ENCODE measurements at regions not wholly inside any gene's neighbourhood (a gene's known extent, or its start where the extent isn't known, plus 50 kb on each side); places are given as distances from the start of the nearest gene placed in this dataset.

DNA sequence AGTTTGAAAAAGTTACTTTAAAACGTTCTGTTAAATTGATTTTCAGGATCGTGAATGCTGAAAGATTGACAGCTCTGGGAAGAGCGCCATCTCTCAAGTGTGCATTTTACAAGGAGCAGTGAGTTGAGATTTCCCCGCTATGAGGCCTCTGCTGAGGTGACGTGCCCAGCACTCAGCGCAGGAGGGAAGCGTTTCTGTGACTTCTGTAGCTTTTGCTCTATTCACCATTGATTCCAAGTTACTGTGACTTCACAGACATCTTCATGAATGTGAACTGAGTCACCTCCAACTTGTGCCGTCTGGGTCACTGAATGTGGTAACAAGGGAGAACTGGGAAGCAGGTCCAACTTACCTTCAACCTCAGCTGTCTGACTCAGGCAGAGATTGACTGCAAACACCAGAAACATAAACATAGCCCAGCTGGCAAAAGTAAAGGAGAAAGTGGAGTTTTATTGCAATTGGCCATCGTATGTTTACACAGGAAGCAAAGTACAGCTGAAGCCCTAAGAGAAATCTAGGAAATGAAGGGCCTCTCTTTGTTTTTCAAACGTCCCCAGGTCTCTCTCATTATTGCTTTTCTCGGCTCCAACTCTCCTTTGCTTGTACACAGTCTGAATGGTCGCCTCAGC lies 428.8 kb upstream of the CLINT1 start:
- 29 to 49% (median 36%) methylated on average over 12 of the region's 12 CpGs for WGBS, 5 donors
- H3K27me3 ChIP-seq, result no peaks in the 10 kb centered on the region
- TF ChIP-seq POLR2AphosphoS5 (IDR thresholded peaks at IDR 0.05) (no peak), POLR2A (IDR thresholded peaks at IDR 0.05) (no peak), EP300 (IDR thresholded peaks at IDR 0.05) (no peak)
- TF ChIP-seq, protein P1, sequence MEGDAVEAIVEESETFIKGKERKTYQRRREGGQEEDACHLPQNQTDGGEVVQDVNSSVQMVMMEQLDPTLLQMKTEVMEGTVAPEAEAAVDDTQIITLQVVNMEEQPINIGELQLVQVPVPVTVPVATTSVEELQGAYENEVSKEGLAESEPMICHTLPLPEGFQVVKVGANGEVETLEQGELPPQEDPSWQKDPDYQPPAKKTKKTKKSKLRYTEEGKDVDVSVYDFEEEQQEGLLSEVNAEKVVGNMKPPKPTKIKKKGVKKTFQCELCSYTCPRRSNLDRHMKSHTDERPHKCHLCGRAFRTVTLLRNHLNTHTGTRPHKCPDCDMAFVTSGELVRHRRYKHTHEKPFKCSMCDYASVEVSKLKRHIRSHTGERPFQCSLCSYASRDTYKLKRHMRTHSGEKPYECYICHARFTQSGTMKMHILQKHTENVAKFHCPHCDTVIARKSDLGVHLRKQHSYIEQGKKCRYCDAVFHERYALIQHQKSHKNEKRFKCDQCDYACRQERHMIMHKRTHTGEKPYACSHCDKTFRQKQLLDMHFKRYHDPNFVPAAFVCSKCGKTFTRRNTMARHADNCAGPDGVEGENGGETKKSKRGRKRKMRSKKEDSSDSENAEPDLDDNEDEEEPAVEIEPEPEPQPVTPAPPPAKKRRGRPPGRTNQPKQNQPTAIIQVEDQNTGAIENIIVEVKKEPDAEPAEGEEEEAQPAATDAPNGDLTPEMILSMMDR (IDR thresholded peaks at IDR 0.05), result no peak
- no peak overlapping the region for H3K27ac ChIP-seq
- H3K9me3 ChIP-seq, result no peaks in the 10 kb centered on the region
- H3K36me3 ChIP-seq, result no peaks in the 10 kb centered on the region
- intact Hi-C loops (cut with DNase I; ENCODE audit: low total_unique reads), result no loop called here
- H3K4me1 ChIP-seq, result peaks cover 0 to 10% (median 4%) of the 10 kb centered on the region in 4 donors
- no peak overlapping the region for H3K4me3 ChIP-seq
- DNase-seq, result peak in 1 of 2 donors; percentile 52

DNA sequence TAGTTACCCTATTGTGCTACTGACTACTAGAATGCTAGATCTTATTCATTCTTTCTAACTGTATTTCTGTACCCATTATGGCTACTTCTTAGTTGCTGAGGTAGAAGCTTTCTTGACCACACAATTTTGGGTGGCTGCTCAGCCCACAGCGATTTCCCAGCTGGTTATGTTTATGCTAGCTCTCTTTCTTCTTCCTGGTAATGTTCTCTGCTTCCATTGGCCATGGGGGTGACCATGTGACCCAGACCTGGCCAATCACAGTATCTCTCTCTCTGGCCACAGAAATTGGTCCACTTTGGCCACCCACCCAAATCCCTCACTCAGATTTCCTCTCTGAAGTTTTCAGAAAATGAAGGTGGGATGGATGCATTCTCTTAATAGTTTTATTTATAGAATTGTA lies 427.9 kb upstream of the CLINT1 start:
- 75 to 84% (median 81%) methylated on average over 1 of the region's 1 CpG for WGBS, 5 donors
- Histone ChIP-seq H3K27me3 (no peaks in the 10 kb centered on the region), H3K27ac (no peak overlapping the region), H3K4me1 (peaks cover 0 to 10% (median 4%) of the 10 kb centered on the region in 4 donors), H3K4me3 (no peak overlapping the region), H3K36me3 (no peaks in the 10 kb centered on the region), H3K9me3 (no peaks in the 10 kb centered on the region)
- intact Hi-C loops (cut with DNase I; ENCODE audit: low total_unique reads), result no loop called here
- DNase-seq, result no peak
- TF ChIP-seq, protein P1 (IDR thresholded peaks at IDR 0.05), result no peak
- TF ChIP-seq POLR2A (IDR thresholded peaks at IDR 0.05) (no peak), POLR2AphosphoS5 (IDR thresholded peaks at IDR 0.05) (no peak), EP300 (IDR thresholded peaks at IDR 0.05) (no peak)

DNA sequence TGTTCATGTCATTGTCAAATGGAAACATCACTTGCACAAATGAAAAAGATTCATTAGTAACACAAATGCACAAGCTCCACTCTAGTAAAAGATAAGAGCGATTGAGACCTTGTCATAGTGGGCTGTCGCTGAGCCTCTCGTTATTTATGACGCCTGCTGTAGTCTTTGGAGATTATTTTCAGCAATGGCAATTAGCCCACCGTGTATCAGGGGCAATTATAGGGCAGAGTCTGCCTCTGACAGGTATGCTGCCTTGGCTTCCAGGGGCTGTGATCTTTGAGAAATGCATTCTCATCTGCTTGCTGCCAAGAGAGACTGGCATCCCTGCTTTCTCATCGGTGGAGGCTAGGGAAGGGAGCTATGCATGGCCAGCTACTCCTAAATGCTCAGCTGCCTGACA lies 426.8 kb upstream of the CLINT1 start:
- Histone ChIP-seq H3K9me3 (no peaks in the 10 kb centered on the region), H3K4me1 (peaks cover 0 to 10% (median 4%) of the 10 kb centered on the region in 4 donors), H3K36me3 (no peaks in the 10 kb centered on the region), H3K4me3 (no peak overlapping the region), H3K27me3 (no peaks in the 10 kb centered on the region), H3K27ac (no peak overlapping the region)
- TF ChIP-seq POLR2AphosphoS5 (IDR thresholded peaks at IDR 0.05) (no peak), POLR2A (IDR thresholded peaks at IDR 0.05) (no peak), EP300 (IDR thresholded peaks at IDR 0.05) (no peak)
- TF ChIP-seq, protein P1 (IDR thresholded peaks at IDR 0.05), result no peak
- intact Hi-C loops (cut with DNase I; ENCODE audit: low total_unique reads), result no loop called here
- WGBS, 5 donors, result 80 to 91% (median 84%) methylated on average over 6 of the region's 6 CpGs
- DNase-seq, result no peak

DNA sequence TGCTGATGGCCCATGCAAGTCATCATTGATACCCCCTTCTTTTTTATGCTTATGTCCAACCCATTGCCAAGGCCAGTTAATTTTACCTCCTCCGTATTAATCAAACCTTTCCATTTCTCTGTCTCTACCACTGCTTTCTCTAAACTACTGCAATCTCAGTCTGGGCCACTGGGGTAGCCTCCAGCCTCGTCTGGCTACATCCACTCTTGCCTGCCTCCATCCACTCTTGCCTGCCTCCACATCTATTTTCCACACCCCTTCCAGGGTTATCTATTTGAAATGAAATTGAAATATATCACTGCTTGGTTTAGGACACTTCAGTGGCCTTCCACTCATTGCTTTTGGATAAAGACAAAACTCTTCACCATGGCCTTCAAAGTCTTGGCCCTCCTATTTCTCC lies 425.3 kb upstream of the CLINT1 start:
- intact Hi-C loops (cut with DNase I; ENCODE audit: low total_unique reads), result no loop called here
- TF ChIP-seq POLR2A (IDR thresholded peaks at IDR 0.05) (no peak), POLR2AphosphoS5 (IDR thresholded peaks at IDR 0.05) (no peak), EP300 (IDR thresholded peaks at IDR 0.05) (no peak)
- TF ChIP-seq, protein P1 (IDR thresholded peaks at IDR 0.05), result no peak
- Histone ChIP-seq H3K4me1 (peaks cover 0 to 10% (median 4%) of the 10 kb centered on the region in 4 donors), H3K9me3 (no peaks in the 10 kb centered on the region), H3K4me3 (no peak overlapping the region), H3K27ac (no peak overlapping the region), H3K36me3 (no peaks in the 10 kb centered on the region), H3K27me3 (no peaks in the 10 kb centered on the region)
- WGBS, 5 donors, result 77 to 84% (median 79%) methylated on average over 2 of the region's 2 CpGs
- DNase-seq, result no peak
